ENCODE measurements at regions not wholly inside any gene's neighbourhood (a gene's known extent, or its start where the extent isn't known, plus 50 kb on each side); places are given as distances from the start of the nearest gene placed in this dataset.

GRCh38 chr17:77347544-77347943 lies 206.8 kb downstream of the SEC14L1 start:
- no peak overlapping the region for H3K4me3 ChIP-seq
- peaks cover 21 to 56% (median 27%) of the 10 kb centered on the region in 4 donors for H3K4me1 ChIP-seq
- H3K36me3 ChIP-seq: no peaks in the 10 kb centered on the region
- no peak for DNase-seq
- H3K9me3 ChIP-seq: no peaks in the 10 kb centered on the region
- H3K27me3 ChIP-seq: no peaks in the 10 kb centered on the region
- intact Hi-C loops (cut with DNase I; ENCODE audit: low total_unique reads): no loop called here
- no peak overlapping the region for H3K27ac ChIP-seq
- TF ChIP-seq POLR2A (IDR thresholded peaks at IDR 0.05): no peak
- no peak for TF ChIP-seq CTCF (IDR thresholded peaks at IDR 0.05)
- no peak for TF ChIP-seq POLR2AphosphoS5 (IDR thresholded peaks at IDR 0.05)
- no peak for TF ChIP-seq EP300 (IDR thresholded peaks at IDR 0.05)
- WGBS, 5 donors: 89 to 93% (median 91%) methylated on average over 4 of the region's 4 CpGs

DNA sequence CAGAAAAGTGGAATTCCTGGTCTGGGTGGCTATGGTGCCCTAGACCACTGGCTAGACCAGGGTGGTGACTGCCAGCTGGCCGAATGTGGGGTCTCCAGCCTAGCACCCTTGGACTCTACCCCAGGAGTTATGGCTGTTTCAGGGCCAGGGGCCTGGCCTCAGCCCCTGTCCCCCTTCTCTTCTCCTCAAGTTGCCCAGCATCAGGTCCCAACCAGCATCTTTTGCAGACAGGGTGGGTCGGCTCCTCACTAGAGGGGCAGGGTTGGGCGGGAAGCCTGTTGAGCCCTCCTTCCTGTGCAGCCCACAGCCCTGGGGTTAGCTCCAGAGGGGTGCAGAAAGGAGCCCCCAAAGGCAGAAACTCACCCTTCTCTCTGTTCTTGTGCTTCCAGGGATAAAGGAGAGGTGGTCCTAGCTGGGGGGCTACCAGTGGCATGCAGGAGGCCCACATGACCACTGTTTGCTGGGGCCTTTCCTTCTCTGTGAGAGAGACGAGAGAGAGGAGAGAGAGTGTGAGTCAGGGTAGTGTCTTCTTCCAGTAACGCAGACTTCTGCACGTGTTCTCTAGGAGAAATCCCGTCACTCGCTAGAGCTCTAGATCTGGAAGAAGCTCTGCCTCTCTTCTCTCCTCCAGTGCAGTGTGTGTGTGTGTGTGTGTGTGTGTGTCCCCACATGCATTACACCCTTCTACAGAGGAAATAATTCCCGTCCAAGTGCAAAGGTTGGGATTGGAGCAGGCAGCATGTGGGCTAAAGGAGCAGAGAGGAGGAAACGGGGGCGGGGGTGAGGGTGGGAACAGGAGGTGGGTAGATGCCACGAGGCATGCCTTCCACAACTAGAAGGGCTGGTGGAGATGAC lies 209.4 kb downstream of the SEC14L1 start:
- no peaks in the 10 kb centered on the region for H3K9me3 ChIP-seq
- 46 to 67% (median 61%) methylated on average over 10 to 12 of the region's 12 CpGs for WGBS, 5 donors
- no peak overlapping the region for H3K4me3 ChIP-seq
- peak overlapping the region; percentile 27 to 68 (median 62) for H3K27ac ChIP-seq
- H3K4me1 ChIP-seq: peaks cover 29 to 60% (median 39%) of the 10 kb centered on the region in 4 donors
- intact Hi-C loops (cut with DNase I; ENCODE audit: low total_unique reads): no loop called here
- H3K27me3 ChIP-seq: no peaks in the 10 kb centered on the region
- H3K36me3 ChIP-seq: no peaks in the 10 kb centered on the region
- TF ChIP-seq CTCF (IDR thresholded peaks at IDR 0.05) (no peak), POLR2A (IDR thresholded peaks at IDR 0.05) (no peak), EP300 (IDR thresholded peaks at IDR 0.05) (no peak), POLR2AphosphoS5 (IDR thresholded peaks at IDR 0.05) (no peak)
- DNase-seq: peak; percentile 18 to 76

DNA sequence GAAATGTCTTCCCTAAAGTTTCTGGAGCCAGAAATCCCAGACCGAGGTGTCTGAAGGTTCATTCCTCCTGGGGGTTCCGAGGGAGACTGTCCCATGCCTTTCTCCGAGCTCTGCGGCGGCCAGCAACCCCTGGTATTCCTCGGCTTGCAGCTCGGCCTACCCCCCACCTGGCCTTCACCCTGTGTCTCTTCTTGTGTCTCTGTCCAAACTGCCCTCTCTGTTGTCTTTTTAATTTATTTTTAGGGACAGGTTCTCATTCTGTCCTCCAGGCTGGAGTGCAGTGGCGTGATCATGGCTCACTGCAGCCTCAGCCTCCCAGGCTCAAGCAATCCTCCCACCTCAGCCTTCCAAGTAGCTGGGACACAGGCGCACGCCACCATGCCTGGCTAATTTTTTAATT lies 211.7 kb downstream of the SEC14L1 start:
- Histone ChIP-seq H3K4me3 (no peak overlapping the region), H3K9me3 (no peaks in the 10 kb centered on the region), H3K27me3 (no peaks in the 10 kb centered on the region), H3K27ac (peak overlapping the region in 1 of 5 donors; percentile 67), H3K36me3 (no peaks in the 10 kb centered on the region), H3K4me1 (peaks cover 29 to 66% (median 45%) of the 10 kb centered on the region in 4 donors)
- intact Hi-C loops (cut with DNase I; ENCODE audit: low total_unique reads): no loop called here
- peak in 1 of 2 donors; percentile 14 for DNase-seq
- no peak for TF ChIP-seq POLR2A (IDR thresholded peaks at IDR 0.05)
- no peak for TF ChIP-seq EP300 (IDR thresholded peaks at IDR 0.05)
- no peak for TF ChIP-seq POLR2AphosphoS5 (IDR thresholded peaks at IDR 0.05)
- no peak for TF ChIP-seq CTCF (IDR thresholded peaks at IDR 0.05)
- WGBS, 5 donors: 89 to 99% (median 95%) methylated on average over 10 of the region's 10 CpGs

GRCh38 chr17:77352996-77353395 lies 212.2 kb downstream of the SEC14L1 start:
- 96 to 98% (median 97%) methylated on average over 6 of the region's 6 CpGs for WGBS, 5 donors
- H3K9me3 ChIP-seq: no peaks in the 10 kb centered on the region
- peaks cover 29 to 66% (median 45%) of the 10 kb centered on the region in 4 donors for H3K4me1 ChIP-seq
- no peak overlapping the region for H3K4me3 ChIP-seq
- peak overlapping the region in 2 of 5 donors; percentile 73 to 77 for H3K27ac ChIP-seq
- no peaks in the 10 kb centered on the region for H3K27me3 ChIP-seq
- DNase-seq: peak in 1 of 2 donors; percentile 4
- TF ChIP-seq POLR2A (IDR thresholded peaks at IDR 0.05) (no peak), CTCF (IDR thresholded peaks at IDR 0.05) (no peak), EP300 (IDR thresholded peaks at IDR 0.05) (no peak), POLR2AphosphoS5 (IDR thresholded peaks at IDR 0.05) (no peak)
- intact Hi-C loops (cut with DNase I; ENCODE audit: low total_unique reads): no loop called here
- H3K36me3 ChIP-seq: no peaks in the 10 kb centered on the region

Data from stomach (tissue), 8 donors.